Effector memory CD8-positive, alpha-beta T cell (primary cell): ENCODE measurements at regions not wholly inside any gene's neighbourhood (a gene's known extent, or its start where the extent isn't known, plus 50 kb on each side); places are given as distances from the start of the nearest gene placed in this dataset.
"Not testable (repeated sequence)": the region's sequence is repeated elsewhere in the genome, so short reads cannot be mapped to it uniquely, and the experiment has no call there.

Experiments
- ATAC-seq: fragments of 150-1000 bp; cut with Tn5 transposase; replicated peaks from 2 replicates; pipeline ENCODE4 v1.10.0; 2021; ENCODE audit warnings: mild to moderate bottlenecking, moderate library complexity
- DNase-seq, 3 experiments: peaks; one replicate each; pipeline ENCODE4 v3.0.0; 2021
- H3K27ac Mint-ChIP-seq, 2 donors: one replicate each; pipeline ENCODE4 v1.8.0; 2022; ENCODE audit warnings: mild to moderate bottlenecking in 2 of 2, mixed read lengths in 2 of 2, moderate library complexity in 2 of 2
- H3K27me3 Mint-ChIP-seq, 2 donors: one replicate each; pipeline ENCODE4 v1.8.0; 2022; ENCODE audit warnings: mixed read lengths in 2 of 2
- H3K36me3 Mint-ChIP-seq: one replicate; pipeline ENCODE4 v1.8.0; 2022; ENCODE audit warnings: mild to moderate bottlenecking, moderate library complexity, mixed read lengths; ENCODE audit not compliant: insufficient read depth
- H3K4me1 Mint-ChIP-seq, 2 donors: one replicate each; pipeline ENCODE4 v1.8.0; 2022; ENCODE audit warnings: low read depth in 2 of 2, mixed read lengths in 2 of 2
- H3K4me3 Mint-ChIP-seq, 2 donors: one replicate each; pipeline ENCODE4 v1.8.0; 2022; ENCODE audit warnings: mild to moderate bottlenecking in 2 of 2, mixed read lengths in 2 of 2, moderate library complexity in 2 of 2
- H3K9me3 Mint-ChIP-seq, 2 donors: one replicate each; pipeline ENCODE4 v1.8.0; 2022; ENCODE audit warnings: mixed read lengths in 2 of 2

DNA sequence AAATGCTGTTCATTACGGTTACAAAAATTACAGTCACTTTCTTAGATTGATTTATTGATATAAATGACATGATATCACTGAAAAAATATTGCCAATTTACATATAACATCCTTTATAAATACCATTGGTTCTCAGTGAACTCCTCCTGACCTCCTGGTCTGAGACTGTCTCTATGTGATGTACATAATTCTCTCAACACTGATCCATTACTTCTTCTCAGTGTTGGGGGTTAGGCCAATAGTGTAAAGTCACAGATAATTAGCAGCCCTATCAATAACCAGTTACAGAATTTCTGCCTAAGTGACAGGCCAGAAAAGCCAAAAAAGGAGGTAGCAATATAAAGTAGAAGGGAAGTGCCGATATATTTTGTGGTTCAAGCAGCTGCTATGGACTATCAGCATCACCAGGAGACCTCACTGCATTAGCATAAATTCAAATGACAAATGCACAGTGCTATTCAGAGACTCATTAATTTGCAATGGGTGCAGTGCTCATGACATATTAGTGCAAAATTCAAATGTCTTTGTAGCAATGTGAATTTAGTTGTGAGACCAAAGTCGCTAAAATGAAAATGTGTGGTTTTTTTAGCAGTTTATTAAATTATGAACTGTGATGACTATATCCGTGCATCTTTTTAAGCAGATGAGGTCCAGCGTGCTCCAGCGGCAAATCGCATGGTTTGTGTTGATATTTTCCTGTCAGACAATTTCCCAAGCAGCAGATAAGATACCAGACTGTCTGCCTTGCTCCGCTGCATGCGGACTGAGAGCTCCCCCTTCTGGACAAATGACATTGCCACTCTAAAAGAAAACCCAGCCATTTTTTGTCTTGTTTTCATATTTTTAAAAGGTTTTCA is 144.6 kb downstream of the CETN3 start:
- no peaks in the 10 kb centered on the region for H3K36me3 Mint-ChIP-seq

DNA sequence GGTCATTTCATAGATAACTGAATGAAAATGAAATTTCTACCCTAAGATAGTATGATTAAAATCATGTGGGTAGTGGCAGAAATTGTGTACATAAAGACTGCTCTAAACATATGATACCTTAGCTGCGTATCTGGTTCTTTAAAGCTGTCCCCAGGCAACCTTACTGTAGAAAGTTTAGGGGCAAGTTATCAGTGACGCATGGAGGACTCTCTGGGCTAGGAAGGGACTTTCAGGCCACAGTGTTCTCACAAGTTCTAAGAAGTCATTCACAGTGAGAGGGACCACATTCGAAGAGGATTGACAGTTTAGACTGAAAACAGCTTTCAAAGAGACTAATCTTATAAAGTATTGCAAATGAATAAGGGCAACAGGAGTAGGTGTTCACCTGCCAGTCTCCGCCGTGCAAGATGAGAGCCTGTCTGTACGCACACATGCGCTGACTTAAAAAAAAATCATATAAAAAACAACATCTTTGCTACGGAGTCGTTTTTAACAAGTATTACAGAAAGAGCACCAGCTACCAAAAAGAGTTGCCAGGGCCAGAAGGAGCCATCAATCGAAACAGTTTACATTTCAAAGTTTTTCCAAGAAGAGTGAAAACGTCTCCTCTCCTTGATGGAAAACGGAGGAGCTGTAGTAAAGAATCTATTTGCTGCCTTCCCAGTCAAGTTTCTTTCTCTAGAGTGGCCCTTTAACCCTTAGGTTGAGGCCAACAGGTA is 146.3 kb downstream of the CETN3 start:
- H3K4me1 Mint-ChIP-seq = no peaks in the 10 kb centered on the region
- ATAC-seq = no peak
- DNase-seq = no peak
- H3K36me3 Mint-ChIP-seq = no peaks in the 10 kb centered on the region
- no peak overlapping the region for H3K27ac Mint-ChIP-seq
- H3K4me3 Mint-ChIP-seq = no peak overlapping the region
- peaks cover 0 to 5% of the 10 kb centered on the region in 2 donors for H3K27me3 Mint-ChIP-seq
- no peaks in the 10 kb centered on the region for H3K9me3 Mint-ChIP-seq

More for the DNA sequence above, 144.6 kb downstream of the CETN3 start:
- Mint-ChIP-seq H3K4me1 (no peaks in the 10 kb centered on the region), H3K27me3 (peaks cover 0 to 5% of the 10 kb centered on the region in 2 donors), H3K9me3 (no peaks in the 10 kb centered on the region), H3K27ac (no peak overlapping the region), H3K4me3 (no peak overlapping the region)
- DNase-seq = peak; percentile 6 to 24 (median 21)
- ATAC-seq = no peak

DNA sequence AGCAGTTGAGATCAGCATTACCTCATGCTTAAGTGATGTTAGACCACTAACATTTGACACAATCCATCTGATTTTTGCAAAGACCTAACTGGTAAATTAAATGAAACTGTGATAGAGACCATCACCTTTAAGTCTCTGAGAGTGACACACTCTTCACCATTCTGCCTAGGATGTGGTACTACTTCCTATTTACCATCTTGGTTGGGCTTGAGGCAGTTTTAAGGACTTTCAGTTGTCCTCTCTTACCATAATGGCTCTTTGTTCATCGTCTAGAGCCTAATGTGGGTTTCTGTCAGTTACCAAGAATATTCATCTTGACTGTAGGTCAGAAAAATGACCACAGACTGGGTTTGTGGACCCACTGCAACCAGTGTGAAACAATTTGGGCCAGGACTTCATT is 158.1 kb downstream of the CETN3 start:
- H3K4me1 Mint-ChIP-seq = no peaks in the 10 kb centered on the region
- ATAC-seq (no peak), DNase-seq (no peak)
- H3K36me3 Mint-ChIP-seq = no peaks in the 10 kb centered on the region
- no peak overlapping the region for H3K4me3 Mint-ChIP-seq
- no peak overlapping the region for H3K27ac Mint-ChIP-seq
- no peaks in the 10 kb centered on the region for H3K27me3 Mint-ChIP-seq
- H3K9me3 Mint-ChIP-seq = no peaks in the 10 kb centered on the region

DNA sequence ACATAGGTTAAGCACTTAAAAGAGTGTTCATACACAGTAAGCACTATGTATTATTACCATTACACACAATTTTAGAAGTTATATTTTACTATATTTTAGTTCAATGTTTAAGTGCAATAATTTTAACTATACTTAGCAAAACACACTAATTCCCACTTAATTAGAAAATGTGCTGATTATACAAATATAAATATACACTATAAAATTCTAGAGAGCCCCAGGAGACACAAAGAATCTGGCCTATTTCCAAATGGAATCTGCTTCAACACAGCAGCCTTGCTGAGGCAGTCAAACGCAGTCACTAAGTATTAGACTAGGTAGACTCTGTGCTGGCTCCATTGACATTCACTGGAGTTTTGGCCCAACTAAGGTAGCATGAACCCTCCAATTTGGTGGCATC is 160.9 kb downstream of the CETN3 start:
- H3K9me3 Mint-ChIP-seq = no peaks in the 10 kb centered on the region
- no peak for DNase-seq
- no peaks in the 10 kb centered on the region for H3K27me3 Mint-ChIP-seq
- H3K4me1 Mint-ChIP-seq = no peaks in the 10 kb centered on the region
- no peak for ATAC-seq
- H3K27ac Mint-ChIP-seq = no peak overlapping the region
- H3K4me3 Mint-ChIP-seq = no peak overlapping the region
- no peaks in the 10 kb centered on the region for H3K36me3 Mint-ChIP-seq

DNA sequence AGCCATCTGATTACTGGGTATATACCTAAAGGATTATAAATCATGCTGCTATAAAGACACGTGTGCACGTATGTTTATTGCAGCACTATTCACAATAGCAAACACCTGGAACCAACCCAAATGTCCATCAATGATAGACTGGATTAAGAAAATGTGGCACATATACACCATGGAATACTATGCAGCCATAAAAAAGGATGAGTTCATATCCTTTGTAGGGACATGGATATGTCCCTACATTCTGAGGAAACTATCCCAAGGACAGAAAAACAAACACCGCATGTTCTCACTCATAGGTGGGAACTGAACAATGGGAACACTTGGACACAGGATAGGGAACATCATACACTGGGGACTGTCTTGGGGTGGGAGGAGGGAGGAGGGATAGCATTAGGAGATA is 165.7 kb downstream of the CETN3 start:
- ATAC-seq, H3K27me3 Mint-ChIP-seq, DNase-seq, H3K36me3 Mint-ChIP-seq, H3K9me3 Mint-ChIP-seq, H3K4me3 Mint-ChIP-seq, H3K4me1 Mint-ChIP-seq, H3K27ac Mint-ChIP-seq: not testable (repeated sequence)

DNA sequence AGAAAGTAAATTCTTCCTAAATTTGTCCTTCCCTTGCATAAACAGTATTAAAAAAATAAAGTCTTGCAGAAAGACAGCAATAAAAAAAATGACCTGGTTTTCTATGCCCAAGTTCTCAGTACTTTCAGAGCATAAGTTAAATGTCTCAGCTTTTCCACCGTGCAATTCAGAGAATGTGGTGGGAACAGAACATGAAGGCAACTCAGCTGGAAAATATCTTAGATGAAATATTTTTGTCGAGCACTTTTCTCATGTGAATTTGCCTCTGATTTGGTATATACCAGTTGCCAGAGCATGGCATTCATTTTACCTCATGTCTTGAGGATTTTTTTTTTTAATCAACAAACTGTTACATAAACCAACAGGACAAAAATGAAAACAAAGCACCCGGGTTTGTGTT is 176.1 kb downstream of the CETN3 start:
- no peak overlapping the region for H3K27ac Mint-ChIP-seq
- no peaks in the 10 kb centered on the region for H3K36me3 Mint-ChIP-seq
- H3K27me3 Mint-ChIP-seq = no peaks in the 10 kb centered on the region
- no peak for ATAC-seq
- no peak for DNase-seq
- H3K9me3 Mint-ChIP-seq = no peaks in the 10 kb centered on the region
- H3K4me1 Mint-ChIP-seq = no peaks in the 10 kb centered on the region
- H3K4me3 Mint-ChIP-seq = no peak overlapping the region

DNA sequence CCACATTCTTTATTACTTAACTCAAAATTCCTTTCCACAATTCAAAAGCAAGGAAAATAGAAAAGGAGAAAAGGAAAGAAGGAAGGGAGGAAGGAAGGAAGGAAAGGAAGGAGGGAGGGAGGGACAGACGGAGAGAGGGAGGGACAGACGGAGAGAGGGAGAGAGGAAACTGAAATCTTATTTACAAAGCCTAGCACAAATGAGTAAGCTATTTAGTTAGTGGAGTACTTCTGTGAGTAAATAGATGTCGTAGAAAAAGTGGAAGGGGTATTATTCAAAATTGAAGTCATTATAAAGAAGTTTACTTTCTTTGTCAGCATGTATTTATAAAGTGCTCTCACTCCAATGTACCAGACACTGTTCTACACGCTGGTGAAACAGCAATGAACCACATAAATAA is 177.9 kb downstream of the CETN3 start:
- no peak overlapping the region for H3K27ac Mint-ChIP-seq
- H3K4me1 Mint-ChIP-seq = no peaks in the 10 kb centered on the region
- no peaks in the 10 kb centered on the region for H3K27me3 Mint-ChIP-seq
- DNase-seq (no peak), ATAC-seq (no peak)
- no peaks in the 10 kb centered on the region for H3K9me3 Mint-ChIP-seq
- H3K36me3 Mint-ChIP-seq = no peaks in the 10 kb centered on the region
- H3K4me3 Mint-ChIP-seq = no peak overlapping the region

DNA sequence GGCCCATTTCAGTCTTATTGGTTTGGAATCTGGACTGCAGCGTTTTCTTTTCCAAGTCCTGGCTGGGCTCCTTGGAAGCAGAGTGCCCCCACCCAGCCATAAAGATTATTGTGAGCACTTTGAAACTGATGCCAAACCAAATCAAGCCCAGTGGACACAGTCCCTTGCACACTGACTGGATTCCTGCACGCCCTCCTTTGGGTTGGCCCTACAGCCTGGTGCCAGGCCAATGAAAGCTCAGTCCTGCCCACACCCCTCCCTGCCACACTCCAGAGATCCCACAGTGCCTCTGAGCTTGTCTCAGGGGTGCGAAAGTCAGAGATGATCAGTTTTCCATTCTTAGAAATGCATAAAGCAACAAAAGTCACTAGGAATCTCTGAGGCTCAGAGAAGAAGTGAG is 181.9 kb downstream of the CETN3 start:
- no peak overlapping the region for H3K27ac Mint-ChIP-seq
- H3K4me1 Mint-ChIP-seq = no peaks in the 10 kb centered on the region
- H3K9me3 Mint-ChIP-seq = peaks cover 0 to 5% of the 10 kb centered on the region in 2 donors
- no peaks in the 10 kb centered on the region for H3K36me3 Mint-ChIP-seq
- no peak for DNase-seq
- no peak for ATAC-seq
- H3K27me3 Mint-ChIP-seq = no peaks in the 10 kb centered on the region
- no peak overlapping the region for H3K4me3 Mint-ChIP-seq

DNA sequence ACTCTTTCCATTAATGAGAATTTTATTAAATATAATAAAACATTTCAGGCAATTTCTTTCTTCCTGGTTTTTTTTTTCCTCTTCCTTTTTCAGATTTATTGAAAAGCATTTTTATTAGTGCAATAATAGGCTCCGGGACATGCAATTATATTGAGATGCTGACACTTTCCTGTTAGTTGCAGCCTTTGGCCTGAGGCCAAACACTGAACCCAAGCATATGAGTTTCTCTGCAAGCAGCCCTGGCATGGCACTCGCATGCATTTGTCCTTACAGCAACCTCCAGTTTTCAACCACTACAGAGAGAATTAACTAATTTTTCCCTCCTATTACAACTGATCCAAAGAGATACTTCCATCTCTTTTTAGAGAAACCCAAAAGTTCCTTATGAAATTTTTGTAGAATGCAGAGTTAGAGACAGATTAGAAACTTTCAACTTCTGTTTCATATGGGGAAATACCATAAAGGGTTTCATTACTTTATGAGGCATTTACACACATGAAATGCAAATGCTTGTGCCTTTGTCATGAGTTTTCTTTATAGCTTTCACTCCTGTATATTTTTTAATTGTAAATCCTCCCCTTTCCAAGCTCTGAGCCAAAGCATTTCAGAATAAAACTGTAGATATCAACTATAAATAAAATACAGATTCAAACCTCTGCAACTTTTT is 183.0 kb downstream of the CETN3 start:
- Mint-ChIP-seq H3K36me3 (no peaks in the 10 kb centered on the region), H3K27me3 (no peaks in the 10 kb centered on the region), H3K4me1 (no peaks in the 10 kb centered on the region), H3K27ac (no peak overlapping the region), H3K9me3 (peaks cover 0 to 5% of the 10 kb centered on the region in 2 donors), H3K4me3 (no peak overlapping the region)
- ATAC-seq = no peak
- no peak for DNase-seq

DNA sequence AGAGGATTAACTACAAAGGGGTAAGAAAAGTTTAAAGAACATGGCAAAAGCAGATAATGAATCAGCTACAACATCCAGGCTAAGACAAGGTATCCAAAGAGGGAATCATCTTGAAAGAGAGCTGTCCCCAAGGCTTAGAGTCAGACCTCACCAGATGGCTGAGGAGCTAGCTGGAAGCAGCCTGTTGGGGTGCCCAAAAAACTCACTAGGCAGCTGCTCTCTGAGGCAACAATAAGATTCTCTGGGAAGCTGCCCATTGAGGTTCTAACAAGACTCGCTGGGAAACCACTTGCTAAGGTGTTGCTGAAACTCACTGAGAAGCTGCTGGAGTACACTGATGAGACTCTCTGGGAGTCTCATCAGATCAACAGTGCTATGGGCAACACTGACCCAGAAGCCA is 185.2 kb downstream of the CETN3 start:
- H3K4me1 Mint-ChIP-seq = no peaks in the 10 kb centered on the region
- no peaks in the 10 kb centered on the region for H3K27me3 Mint-ChIP-seq
- H3K4me3 Mint-ChIP-seq = no peak overlapping the region
- H3K27ac Mint-ChIP-seq = no peak overlapping the region
- no peaks in the 10 kb centered on the region for H3K36me3 Mint-ChIP-seq
- DNase-seq (no peak), ATAC-seq (no peak)
- H3K9me3 Mint-ChIP-seq = peaks cover 0 to 5% of the 10 kb centered on the region in 2 donors

DNA sequence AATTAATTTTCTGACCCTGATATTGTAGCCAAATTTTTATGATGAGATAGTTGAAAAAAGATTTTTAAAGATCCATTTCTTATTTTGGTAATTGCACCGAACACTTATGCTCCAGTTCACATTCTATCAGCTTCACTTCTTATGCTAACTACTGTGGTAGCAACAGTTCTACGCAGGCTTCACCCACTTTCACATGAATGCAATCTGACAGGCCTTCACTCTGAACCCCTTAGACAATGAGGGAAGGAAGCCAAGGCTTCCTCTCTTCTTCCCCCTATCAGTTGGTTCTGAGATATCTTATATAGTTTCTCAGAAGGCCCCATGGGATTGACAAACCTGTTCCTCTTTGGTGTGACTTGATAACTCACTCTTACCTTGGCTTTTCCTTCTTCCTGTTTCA is 185.8 kb downstream of the CETN3 start:
- DNase-seq (no peak), ATAC-seq (no peak)
- Mint-ChIP-seq H3K27ac (no peak overlapping the region), H3K27me3 (no peaks in the 10 kb centered on the region), H3K4me3 (no peak overlapping the region), H3K4me1 (no peaks in the 10 kb centered on the region), H3K9me3 (peaks cover 0 to 5% of the 10 kb centered on the region in 2 donors), H3K36me3 (no peaks in the 10 kb centered on the region)

DNA sequence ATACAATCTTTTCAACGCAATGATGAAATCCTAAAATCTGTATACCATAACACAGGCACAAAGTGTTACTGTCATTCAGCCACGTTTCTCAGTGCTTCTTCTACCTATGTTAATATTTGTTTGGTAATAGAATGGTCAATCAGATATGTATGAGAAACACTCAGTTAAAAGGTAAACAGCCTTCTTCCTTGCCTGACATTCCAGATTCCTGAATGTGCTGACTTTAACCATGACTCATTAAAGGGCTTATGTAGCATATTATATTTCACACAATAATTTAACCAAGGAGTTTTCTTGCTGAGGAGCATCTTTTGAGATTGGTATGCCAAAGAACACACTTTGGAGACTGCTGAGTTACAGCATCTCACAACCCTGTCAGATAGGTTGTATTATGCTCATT is 187.6 kb downstream of the CETN3 start:
- Mint-ChIP-seq H3K9me3 (peaks cover 0 to 5% of the 10 kb centered on the region in 2 donors), H3K36me3 (no peaks in the 10 kb centered on the region), H3K27me3 (no peaks in the 10 kb centered on the region), H3K4me3 (no peak overlapping the region), H3K27ac (no peak overlapping the region), H3K4me1 (no peaks in the 10 kb centered on the region)
- ATAC-seq (no peak), DNase-seq (no peak)

DNA sequence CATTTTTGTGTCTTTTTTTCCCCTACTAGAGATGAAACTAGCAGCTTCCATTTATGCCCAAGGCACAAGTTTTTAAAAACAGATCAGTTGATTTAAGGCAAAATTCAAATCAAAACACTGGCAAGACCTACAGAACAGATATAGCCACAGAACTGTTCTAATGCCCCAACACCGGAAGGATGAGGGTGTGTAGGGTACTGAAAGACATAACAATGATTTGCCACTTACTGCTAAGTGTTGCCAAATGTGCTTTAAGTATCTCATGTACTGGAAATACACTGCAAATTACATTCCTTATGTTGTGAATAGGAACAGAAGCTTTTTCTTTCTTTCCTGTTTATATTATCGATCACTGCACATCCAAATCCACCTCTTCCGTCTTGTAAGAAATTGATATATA is 189.0 kb downstream of the CETN3 start:
- no peak for DNase-seq
- peaks cover 0 to 5% of the 10 kb centered on the region in 2 donors for H3K9me3 Mint-ChIP-seq
- H3K4me3 Mint-ChIP-seq = no peak overlapping the region
- H3K36me3 Mint-ChIP-seq = no peaks in the 10 kb centered on the region
- H3K4me1 Mint-ChIP-seq = no peaks in the 10 kb centered on the region
- ATAC-seq = no peak
- H3K27ac Mint-ChIP-seq = no peak overlapping the region
- H3K27me3 Mint-ChIP-seq = no peaks in the 10 kb centered on the region

DNA sequence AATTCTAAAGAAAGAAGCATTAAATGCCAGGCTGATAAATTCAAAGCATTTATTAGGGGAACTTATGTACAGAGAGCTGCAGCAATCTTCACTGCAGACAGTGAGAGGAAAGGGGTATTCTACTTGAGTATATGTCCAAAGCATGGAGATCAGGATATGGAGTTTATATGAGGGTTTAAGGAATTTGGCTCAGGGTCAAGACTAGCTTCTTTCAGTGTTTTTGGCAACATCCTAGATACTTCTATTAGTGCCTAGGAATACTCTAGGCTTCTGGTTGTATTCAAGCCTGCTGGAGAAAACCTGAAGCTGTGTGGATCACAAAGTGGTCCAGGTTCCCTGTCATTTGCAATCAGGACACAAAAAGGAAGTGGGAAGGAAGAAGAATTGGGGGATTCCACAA is 194.6 kb downstream of the CETN3 start:
- Mint-ChIP-seq H3K4me1 (no peaks in the 10 kb centered on the region), H3K4me3 (no peak overlapping the region), H3K36me3 (no peaks in the 10 kb centered on the region), H3K27me3 (no peaks in the 10 kb centered on the region), H3K27ac (no peak overlapping the region), H3K9me3 (no peaks in the 10 kb centered on the region)
- DNase-seq (no peak), ATAC-seq (no peak)
